Cardiac muscle cell (in vitro differentiated cells and primary cell): ENCODE measurements at regions not wholly inside any gene's neighbourhood (a gene's known extent, or its start where the extent isn't known, plus 50 kb on each side); places are given as distances from the start of the nearest gene placed in this dataset.
A peak's percentile ranks its signal among the peaks of the same experiment; 100 is the strongest.

Source experiments
- DNase-seq, 2 donors: peaks; one replicate each; pipeline versions ENCODE4 v3.0.0 to v3.0.0-alpha.2; 2010 to 2017; ENCODE audit warnings: low read depth in 1 of 2, low spot score in 1 of 2
- H3K27ac ChIP-seq: fragments of 200-600 bp; sonication (generic); 2 replicates; pipeline ENCODE4 v1.5.1; 2016
- H3K27me3 ChIP-seq: fragments of 200-600 bp; sonication (generic); 2 replicates; pipeline ENCODE4 v1.6.0; 2016; ENCODE audit warnings: control low read depth
- H3K36me3 ChIP-seq: fragments of 200-600 bp; sonication (generic); 2 replicates; pipeline ENCODE4 v1.5.1; 2016; ENCODE audit warnings: control low read depth
- H3K4me1 ChIP-seq: fragments of 200-600 bp; sonication (generic); 2 replicates; pipeline ENCODE4 v1.8.1; 2017; ENCODE audit warnings: low read depth, mild to moderate bottlenecking, mixed run types
- H3K4me3 ChIP-seq: fragments of 200-600 bp; sonication (generic); 2 replicates; pipeline ENCODE4 v1.5.1; 2016; ENCODE audit warnings: mild to moderate bottlenecking
- H3K9me3 ChIP-seq: fragments of 200-600 bp; sonication (generic); 2 replicates; pipeline ENCODE4 v1.5.1; 2017; ENCODE audit warnings: low read depth, mild to moderate bottlenecking, control low read depth
- TF ChIP-seq, protein P1 (sequence below): IDR thresholded peaks from 2 replicates; pipeline ENCODE4 v1.5.1; 2012; ENCODE audit warnings: low read depth, mild to moderate bottlenecking, low read length

DNA sequence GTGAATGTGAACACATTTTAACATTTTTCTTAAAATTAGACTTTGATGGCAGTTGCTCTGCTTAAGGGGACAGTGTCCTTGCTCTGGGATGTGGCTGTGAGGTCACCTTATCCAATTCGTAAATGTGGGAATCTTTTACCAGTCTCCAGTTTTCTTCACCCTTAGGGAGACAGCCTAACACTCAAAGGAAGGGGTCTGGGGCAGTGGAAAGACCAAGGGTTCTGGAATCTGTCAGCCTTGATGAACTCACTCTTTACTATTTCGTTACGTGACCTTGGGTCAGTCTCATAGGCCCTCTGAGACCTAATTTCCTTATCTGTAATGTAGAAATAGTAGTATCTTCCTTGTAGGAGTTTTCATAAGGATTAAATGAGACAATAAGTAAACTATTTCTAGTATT, 245.6 kb upstream of the ATP2B1 start:
- DNase-seq = no peak
- TF ChIP-seq, protein P1, sequence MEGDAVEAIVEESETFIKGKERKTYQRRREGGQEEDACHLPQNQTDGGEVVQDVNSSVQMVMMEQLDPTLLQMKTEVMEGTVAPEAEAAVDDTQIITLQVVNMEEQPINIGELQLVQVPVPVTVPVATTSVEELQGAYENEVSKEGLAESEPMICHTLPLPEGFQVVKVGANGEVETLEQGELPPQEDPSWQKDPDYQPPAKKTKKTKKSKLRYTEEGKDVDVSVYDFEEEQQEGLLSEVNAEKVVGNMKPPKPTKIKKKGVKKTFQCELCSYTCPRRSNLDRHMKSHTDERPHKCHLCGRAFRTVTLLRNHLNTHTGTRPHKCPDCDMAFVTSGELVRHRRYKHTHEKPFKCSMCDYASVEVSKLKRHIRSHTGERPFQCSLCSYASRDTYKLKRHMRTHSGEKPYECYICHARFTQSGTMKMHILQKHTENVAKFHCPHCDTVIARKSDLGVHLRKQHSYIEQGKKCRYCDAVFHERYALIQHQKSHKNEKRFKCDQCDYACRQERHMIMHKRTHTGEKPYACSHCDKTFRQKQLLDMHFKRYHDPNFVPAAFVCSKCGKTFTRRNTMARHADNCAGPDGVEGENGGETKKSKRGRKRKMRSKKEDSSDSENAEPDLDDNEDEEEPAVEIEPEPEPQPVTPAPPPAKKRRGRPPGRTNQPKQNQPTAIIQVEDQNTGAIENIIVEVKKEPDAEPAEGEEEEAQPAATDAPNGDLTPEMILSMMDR = no peak
- Histone ChIP-seq H3K9me3 (no peaks in the 10 kb centered on the region), H3K36me3 (no peaks in the 10 kb centered on the region), H3K4me3 (no peak overlapping the region), H3K27ac (no peak overlapping the region), H3K27me3 (no peaks in the 10 kb centered on the region), H3K4me1 (peaks cover 21% of the 10 kb centered on the region)

DNA sequence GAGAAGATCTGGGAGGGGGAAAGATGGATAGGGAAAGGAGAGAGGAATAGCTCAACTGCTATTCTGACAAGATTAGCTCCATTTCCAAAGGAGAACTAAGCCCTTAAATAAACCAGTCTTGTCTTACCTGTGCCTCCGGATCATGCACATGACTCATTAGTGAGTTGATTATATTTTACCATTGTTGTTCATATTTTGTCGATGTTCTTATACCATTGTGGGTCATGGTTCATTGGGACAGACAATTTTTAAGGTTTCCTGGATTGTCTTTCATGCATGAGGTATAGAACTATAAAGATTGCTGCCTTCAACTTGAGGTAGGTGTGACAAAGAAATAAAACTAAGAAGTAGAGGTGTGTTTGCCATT, 243.0 kb upstream of the ATP2B1 start:
- Histone ChIP-seq H3K4me3 (no peak overlapping the region), H3K36me3 (no peaks in the 10 kb centered on the region), H3K27ac (no peak overlapping the region), H3K9me3 (no peaks in the 10 kb centered on the region), H3K27me3 (no peaks in the 10 kb centered on the region), H3K4me1 (peaks cover 43% of the 10 kb centered on the region)
- DNase-seq = no peak
- TF ChIP-seq, protein P1 = no peak

DNA sequence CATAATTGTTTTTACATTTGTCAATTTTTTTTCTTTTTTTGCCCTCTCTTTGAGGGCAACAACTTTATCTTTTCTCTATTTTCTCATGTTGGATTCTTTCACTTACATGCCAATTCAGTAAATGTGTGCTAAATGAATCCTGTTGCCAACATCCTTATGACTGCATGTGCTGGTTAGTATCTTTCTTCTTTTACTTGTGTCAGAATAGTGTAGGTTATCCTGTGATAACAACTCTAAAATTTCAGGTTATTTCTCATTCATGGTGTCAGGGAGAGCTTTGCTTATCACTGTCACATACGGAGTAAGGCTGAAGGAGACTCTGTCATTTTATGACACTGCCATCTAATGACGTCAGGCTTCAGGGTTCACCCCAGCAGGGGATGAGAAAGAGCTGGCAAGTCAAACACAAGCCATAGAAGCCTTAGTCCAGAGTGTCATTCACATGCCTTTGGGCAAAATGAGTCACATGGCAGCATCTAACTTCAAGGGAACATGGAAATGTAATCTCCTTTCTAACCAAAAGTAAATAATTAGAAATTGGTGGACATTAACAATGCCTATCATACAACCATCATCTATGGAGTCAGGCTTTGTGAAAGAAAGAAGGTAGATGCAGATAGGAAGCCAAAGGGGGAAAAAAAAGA, 242.5 kb upstream of the ATP2B1 start:
- Histone ChIP-seq H3K4me3 (no peak overlapping the region), H3K27me3 (no peaks in the 10 kb centered on the region), H3K36me3 (no peaks in the 10 kb centered on the region), H3K27ac (no peak overlapping the region), H3K4me1 (peaks cover 43% of the 10 kb centered on the region), H3K9me3 (no peaks in the 10 kb centered on the region)
- TF ChIP-seq, protein P1 = no peak
- no peak for DNase-seq

DNA sequence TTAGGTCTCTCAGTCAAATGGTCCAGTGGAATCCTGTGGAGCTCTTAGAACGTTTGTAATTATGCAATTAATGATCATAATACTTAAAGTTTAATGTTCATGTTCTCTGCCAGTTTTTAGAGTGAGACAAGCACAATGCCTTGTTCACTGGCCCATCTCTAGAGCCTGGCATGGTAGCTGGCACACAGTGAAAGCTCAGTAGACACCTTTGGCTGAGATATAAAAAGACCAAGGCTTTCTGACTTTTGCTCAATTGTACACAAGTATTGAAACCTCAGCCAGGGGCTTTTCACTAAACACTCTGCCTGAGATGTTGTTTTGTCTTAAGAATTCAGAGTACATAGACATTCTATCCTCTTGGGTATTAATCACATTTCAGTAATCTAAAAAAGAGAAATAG, 241.8 kb upstream of the ATP2B1 start:
- no peak for DNase-seq
- Histone ChIP-seq H3K27me3 (no peaks in the 10 kb centered on the region), H3K27ac (no peak overlapping the region), H3K9me3 (no peaks in the 10 kb centered on the region), H3K4me1 (peaks cover 43% of the 10 kb centered on the region), H3K36me3 (no peaks in the 10 kb centered on the region), H3K4me3 (no peak overlapping the region)
- TF ChIP-seq, protein P1 = no peak

DNA sequence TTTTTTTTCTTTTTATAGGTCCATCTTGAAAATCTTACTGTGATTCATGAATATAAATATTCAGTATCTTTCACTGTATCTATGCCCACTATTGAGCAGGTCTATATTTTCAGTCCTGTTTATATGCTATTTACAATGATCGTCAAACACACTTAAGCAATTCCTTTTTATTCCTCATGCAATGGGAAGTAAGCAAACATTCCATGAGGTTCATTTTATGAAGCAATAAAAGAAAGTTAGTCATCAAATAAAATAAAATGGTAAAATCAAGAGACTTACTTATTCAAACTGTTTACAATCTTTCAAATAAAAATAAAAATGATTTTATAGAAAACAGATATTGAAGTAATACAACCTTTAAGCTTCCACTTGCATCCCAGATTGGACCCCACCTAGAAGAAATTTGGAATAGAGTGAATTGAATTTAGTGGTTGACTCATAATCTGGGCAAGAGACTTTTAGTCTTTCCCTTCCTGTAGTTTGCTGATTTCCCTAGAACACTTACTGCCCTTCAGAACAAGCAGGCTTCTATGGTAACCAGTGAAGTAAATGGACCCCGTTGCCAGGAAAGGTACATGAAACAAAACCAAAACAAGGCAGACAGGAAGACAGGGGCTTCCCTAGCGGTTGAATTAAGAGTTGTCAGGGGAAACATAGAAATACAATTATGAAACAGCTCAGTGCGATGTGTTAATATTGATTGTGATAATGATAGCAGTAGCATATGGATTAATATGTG, 241.0 kb upstream of the ATP2B1 start:
- TF ChIP-seq, protein P1 = peak; percentile 22
- H3K4me1 ChIP-seq = peaks cover 43% of the 10 kb centered on the region
- H3K4me3 ChIP-seq = no peak overlapping the region
- no peaks in the 10 kb centered on the region for H3K36me3 ChIP-seq
- no peak overlapping the region for H3K27ac ChIP-seq
- H3K9me3 ChIP-seq = no peaks in the 10 kb centered on the region
- no peaks in the 10 kb centered on the region for H3K27me3 ChIP-seq
- peak; percentile 45 to 88 for DNase-seq
